WTC11 (cell line): ENCODE measurements at regions not wholly inside any gene's neighbourhood (a gene's known extent, or its start where the extent isn't known, plus 50 kb on each side); places are given as distances from the start of the nearest gene placed in this dataset.

Experiments used
- ATAC-seq: fragments of 200-7000 bp; cut with Tn5 transposase; 2 replicates; pipeline ENCODE4 v1.10.0; 2021; ENCODE audit warnings: mild to moderate bottlenecking, moderate library complexity
- CTCF ChIA-PET: fragments of 300-600 bp; sonication (Branson Sonifier 250); formaldehyde crosslinking; loops from one replicate; lab custom pipeline; 2021; ENCODE audit warnings: antibody characterized with exemption; lab: Charles Lee
- POLR2A ChIA-PET: fragments of 350-600 bp; sonication (Branson Sonifier 250); formaldehyde crosslinking; loops from one replicate; lab custom pipeline; 2021; ENCODE audit warnings: antibody characterized with exemption; lab: Charles Lee
- DNase-seq: peaks from one replicate; pipeline ENCODE4 v3.0.0; 2021; ENCODE audit warnings: low spot score
- H3K27ac Mint-ChIP-seq: 2 replicates; pipeline ENCODE4 v1.8.0; 2021; ENCODE audit warnings: mixed read lengths
- H3K27me3 Mint-ChIP-seq: 2 replicates; pipeline ENCODE4 v1.8.0; 2021; ENCODE audit warnings: low read depth, mild to moderate bottlenecking, moderate library complexity, mixed read lengths
- H3K36me3 Mint-ChIP-seq: 2 replicates; pipeline ENCODE4 v1.8.0; 2021; ENCODE audit warnings: mixed read lengths
- H3K4me1 Mint-ChIP-seq: 2 replicates; pipeline ENCODE4 v1.8.0; 2022; ENCODE audit warnings: mixed read lengths
- H3K4me3 Mint-ChIP-seq: 2 replicates; pipeline ENCODE4 v1.8.0; 2021; ENCODE audit warnings: mild to moderate bottlenecking, moderate library complexity, mixed read lengths
- H3K9me3 Mint-ChIP-seq: 2 replicates; pipeline ENCODE4 v1.8.0; 2021; ENCODE audit warnings: mixed read lengths
- AFF4 ChIP-seq: sonication (generic); formaldehyde crosslinking; IDR thresholded peaks from 2 replicates; pipeline ENCODE4 v1.8.1; 2023; ENCODE audit warnings: mild to moderate bottlenecking, missing genetic modification reagents, borderline replicate concordance
- ARID4B ChIP-seq: sonication (generic); formaldehyde crosslinking; IDR thresholded peaks from 2 replicates; pipeline ENCODE4 v1.8.0; 2023; ENCODE audit warnings: missing genetic modification reagents, mild to moderate bottlenecking, borderline replicate concordance
- CREB1 ChIP-seq: sonication (generic); formaldehyde crosslinking; IDR thresholded peaks from 2 replicates; pipeline ENCODE4 v1.8.0; 2023; ENCODE audit warnings: mild to moderate bottlenecking, missing genetic modification reagents
- CREM ChIP-seq: sonication (generic); formaldehyde crosslinking; IDR thresholded peaks from 2 replicates; pipeline ENCODE4 v1.8.1; 2022; ENCODE audit warnings: mild to moderate bottlenecking, missing genetic modification reagents, moderate library complexity
- ELF4 ChIP-seq: sonication (generic); formaldehyde crosslinking; IDR thresholded peaks from 2 replicates; pipeline ENCODE4 v1.8.1; 2022; ENCODE audit warnings: low read depth, mild to moderate bottlenecking, moderate library complexity, missing genetic modification reagents
- FOXP1 ChIP-seq: sonication (generic); formaldehyde crosslinking; IDR thresholded peaks from 2 replicates; pipeline ENCODE4 v1.8.0; 2022; ENCODE audit warnings: missing genetic modification reagents, mild to moderate bottlenecking, moderate library complexity, borderline replicate concordance
- GTF2I ChIP-seq: fragments of 250-450 bp; sonication (Bioruptor Pico); conservative IDR thresholded peaks from 2 replicates; pipeline ENCODE4 v1.4.0; 2021; ENCODE audit warnings: mild to moderate bottlenecking
- IRF2 ChIP-seq: sonication (generic); formaldehyde crosslinking; IDR thresholded peaks from 2 replicates; pipeline ENCODE4 v1.8.0; 2022; ENCODE audit warnings: low read depth, missing genetic modification reagents, borderline replicate concordance
- NR1H2 ChIP-seq: sonication (generic); formaldehyde crosslinking; IDR thresholded peaks from 2 replicates; pipeline ENCODE4 v1.9.0; 2021; ENCODE audit warnings: mild to moderate bottlenecking, moderate library complexity, missing genetic modification reagents
- PRRX2 ChIP-seq: fragments of 250-450 bp; sonication (Bioruptor Pico); IDR thresholded peaks from 2 replicates; pipeline ENCODE4 v1.8.0; 2021; ENCODE audit warnings: mild to moderate bottlenecking
- SMAD4 ChIP-seq: sonication (generic); formaldehyde crosslinking; IDR thresholded peaks from 2 replicates; pipeline ENCODE4 v1.8.0; 2022; ENCODE audit warnings: mild to moderate bottlenecking, missing genetic modification reagents
- SOX15 ChIP-seq: fragments of 250-450 bp; sonication (Bioruptor Pico); IDR thresholded peaks from 2 replicates; pipeline ENCODE4 v1.9.0; 2021; ENCODE audit warnings: mild to moderate bottlenecking
- TCF7 ChIP-seq: sonication (generic); formaldehyde crosslinking; IDR thresholded peaks from 2 replicates; pipeline ENCODE4 v1.8.0; 2022; ENCODE audit warnings: mild to moderate bottlenecking, low read depth, missing genetic modification reagents, moderate library complexity
- USF1 ChIP-seq: sonication (generic); formaldehyde crosslinking; IDR thresholded peaks from 2 replicates; pipeline ENCODE4 v1.8.0; 2022; ENCODE audit warnings: mild to moderate bottlenecking, missing genetic modification reagents
- ZNF232 ChIP-seq: sonication (generic); formaldehyde crosslinking; IDR thresholded peaks from 2 replicates; pipeline ENCODE4 v1.8.0; 2022; ENCODE audit warnings: mild to moderate bottlenecking, missing genetic modification reagents
- ZNF317 ChIP-seq: sonication (generic); formaldehyde crosslinking; IDR thresholded peaks from 2 replicates; pipeline ENCODE4 v1.8.1; 2023; ENCODE audit warnings: low read depth, mild to moderate bottlenecking, moderate library complexity, missing genetic modification reagents, borderline replicate concordance
- ZNF671 ChIP-seq: fragments of 250-450 bp; sonication (Bioruptor Pico); IDR thresholded peaks from 2 replicates; pipeline ENCODE4 v1.8.0; 2021; ENCODE audit warnings: mild to moderate bottlenecking
- TF ChIP-seq, protein P1 (sequence below): sonication (generic); formaldehyde crosslinking; IDR thresholded peaks from 2 replicates; pipeline ENCODE4 v1.8.0; 2022; ENCODE audit warnings: mild to moderate bottlenecking, missing genetic modification reagents
- TF ChIP-seq, protein P2 (sequence below): sonication (generic); formaldehyde crosslinking; IDR thresholded peaks from 2 replicates; pipeline ENCODE4 v1.8.0; 2023; ENCODE audit warnings: missing genetic modification reagents
- TF ChIP-seq, protein P3 (sequence below): fragments of 200-600 bp; IDR thresholded peaks from 2 replicates; pipeline ENCODE4 v1.8.0; 2022; ENCODE audit warnings: antibody characterized with exemption
- TF ChIP-seq, protein P4 (sequence below): sonication (generic); formaldehyde crosslinking; IDR thresholded peaks from 2 replicates; pipeline ENCODE4 v1.8.1; 2022; ENCODE audit warnings: mild to moderate bottlenecking, missing genetic modification reagents, moderate library complexity, borderline replicate concordance

DNA sequence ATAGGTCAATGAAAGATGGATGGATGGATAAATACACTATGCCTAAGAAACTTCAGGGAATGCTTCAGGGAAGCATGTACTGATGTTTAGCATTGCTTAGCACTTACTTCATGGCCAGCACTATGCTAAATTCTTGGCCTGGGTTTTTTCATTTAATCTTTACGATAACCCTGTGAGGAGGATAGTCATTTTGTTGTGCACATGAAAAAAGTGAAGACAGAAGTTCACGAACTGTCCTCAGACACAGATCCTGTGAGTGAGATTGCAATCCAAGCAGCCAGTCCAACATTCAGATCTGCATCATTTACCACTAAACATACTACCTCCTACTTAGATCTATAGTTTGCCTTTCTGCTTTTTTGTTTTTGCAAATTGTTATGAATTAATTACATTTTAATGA, 510.8 kb upstream of the AGTR1 start (continued):
- TF ChIP-seq CREM (no peak), CREB1 (CRISPR knock-in tag) (no peak), PRRX2 (no peak)

DNA sequence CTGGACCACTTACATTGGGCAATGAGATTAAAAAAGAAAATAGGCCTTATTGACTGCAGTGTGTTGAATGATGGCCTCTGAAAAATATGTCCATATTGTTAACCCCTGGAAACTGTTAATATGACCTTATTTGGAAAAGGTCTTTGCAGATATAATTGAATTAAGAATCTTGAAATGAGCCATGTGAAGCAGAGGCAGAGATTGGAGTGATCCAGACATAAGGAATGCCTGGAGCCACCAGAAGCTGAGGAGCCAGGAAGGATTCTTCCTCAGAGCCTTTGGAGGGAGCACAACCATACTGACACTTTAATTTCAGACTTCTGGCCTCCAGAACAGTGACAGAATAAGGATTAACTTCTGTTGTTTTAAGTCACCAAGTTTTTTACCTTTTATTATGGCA, 510.4 kb upstream of the AGTR1 start:
- TF ChIP-seq, protein P1, sequence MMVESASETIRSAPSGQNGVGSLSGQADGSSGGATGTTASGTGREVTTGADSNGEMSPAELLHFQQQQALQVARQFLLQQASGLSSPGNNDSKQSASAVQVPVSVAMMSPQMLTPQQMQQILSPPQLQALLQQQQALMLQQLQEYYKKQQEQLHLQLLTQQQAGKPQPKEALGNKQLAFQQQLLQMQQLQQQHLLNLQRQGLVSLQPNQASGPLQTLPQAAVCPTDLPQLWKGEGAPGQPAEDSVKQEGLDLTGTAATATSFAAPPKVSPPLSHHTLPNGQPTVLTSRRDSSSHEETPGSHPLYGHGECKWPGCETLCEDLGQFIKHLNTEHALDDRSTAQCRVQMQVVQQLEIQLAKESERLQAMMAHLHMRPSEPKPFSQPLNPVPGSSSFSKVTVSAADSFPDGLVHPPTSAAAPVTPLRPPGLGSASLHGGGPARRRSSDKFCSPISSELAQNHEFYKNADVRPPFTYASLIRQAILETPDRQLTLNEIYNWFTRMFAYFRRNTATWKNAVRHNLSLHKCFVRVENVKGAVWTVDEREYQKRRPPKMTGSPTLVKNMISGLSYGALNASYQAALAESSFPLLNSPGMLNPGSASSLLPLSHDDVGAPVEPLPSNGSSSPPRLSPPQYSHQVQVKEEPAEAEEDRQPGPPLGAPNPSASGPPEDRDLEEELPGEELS (CRISPR knock-in tag): no peak
- no peak for TF ChIP-seq TCF7 (CRISPR knock-in tag)
- TF ChIP-seq, protein P2, sequence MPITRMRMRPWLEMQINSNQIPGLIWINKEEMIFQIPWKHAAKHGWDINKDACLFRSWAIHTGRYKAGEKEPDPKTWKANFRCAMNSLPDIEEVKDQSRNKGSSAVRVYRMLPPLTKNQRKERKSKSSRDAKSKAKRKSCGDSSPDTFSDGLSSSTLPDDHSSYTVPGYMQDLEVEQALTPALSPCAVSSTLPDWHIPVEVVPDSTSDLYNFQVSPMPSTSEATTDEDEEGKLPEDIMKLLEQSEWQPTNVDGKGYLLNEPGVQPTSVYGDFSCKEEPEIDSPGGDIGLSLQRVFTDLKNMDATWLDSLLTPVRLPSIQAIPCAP (CRISPR knock-in tag): no peak
- TF ChIP-seq, protein P3, sequence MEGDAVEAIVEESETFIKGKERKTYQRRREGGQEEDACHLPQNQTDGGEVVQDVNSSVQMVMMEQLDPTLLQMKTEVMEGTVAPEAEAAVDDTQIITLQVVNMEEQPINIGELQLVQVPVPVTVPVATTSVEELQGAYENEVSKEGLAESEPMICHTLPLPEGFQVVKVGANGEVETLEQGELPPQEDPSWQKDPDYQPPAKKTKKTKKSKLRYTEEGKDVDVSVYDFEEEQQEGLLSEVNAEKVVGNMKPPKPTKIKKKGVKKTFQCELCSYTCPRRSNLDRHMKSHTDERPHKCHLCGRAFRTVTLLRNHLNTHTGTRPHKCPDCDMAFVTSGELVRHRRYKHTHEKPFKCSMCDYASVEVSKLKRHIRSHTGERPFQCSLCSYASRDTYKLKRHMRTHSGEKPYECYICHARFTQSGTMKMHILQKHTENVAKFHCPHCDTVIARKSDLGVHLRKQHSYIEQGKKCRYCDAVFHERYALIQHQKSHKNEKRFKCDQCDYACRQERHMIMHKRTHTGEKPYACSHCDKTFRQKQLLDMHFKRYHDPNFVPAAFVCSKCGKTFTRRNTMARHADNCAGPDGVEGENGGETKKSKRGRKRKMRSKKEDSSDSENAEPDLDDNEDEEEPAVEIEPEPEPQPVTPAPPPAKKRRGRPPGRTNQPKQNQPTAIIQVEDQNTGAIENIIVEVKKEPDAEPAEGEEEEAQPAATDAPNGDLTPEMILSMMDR: no peak
- no peak for TF ChIP-seq ZNF317
- no peak for TF ChIP-seq USF1 (CRISPR knock-in tag)
- TF ChIP-seq SMAD4: no peak
- no peak for TF ChIP-seq ZNF232 (CRISPR knock-in tag)
- TF ChIP-seq SOX15 (CRISPR knock-in tag): no peak
- TF ChIP-seq, protein P4, sequence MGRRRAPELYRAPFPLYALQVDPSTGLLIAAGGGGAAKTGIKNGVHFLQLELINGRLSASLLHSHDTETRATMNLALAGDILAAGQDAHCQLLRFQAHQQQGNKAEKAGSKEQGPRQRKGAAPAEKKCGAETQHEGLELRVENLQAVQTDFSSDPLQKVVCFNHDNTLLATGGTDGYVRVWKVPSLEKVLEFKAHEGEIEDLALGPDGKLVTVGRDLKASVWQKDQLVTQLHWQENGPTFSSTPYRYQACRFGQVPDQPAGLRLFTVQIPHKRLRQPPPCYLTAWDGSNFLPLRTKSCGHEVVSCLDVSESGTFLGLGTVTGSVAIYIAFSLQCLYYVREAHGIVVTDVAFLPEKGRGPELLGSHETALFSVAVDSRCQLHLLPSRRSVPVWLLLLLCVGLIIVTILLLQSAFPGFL (CRISPR knock-in tag): no peak
- TF ChIP-seq ZNF671 (CRISPR knock-in tag): no peak
- no peak for TF ChIP-seq ELF4
- no peak for TF ChIP-seq AFF4
- TF ChIP-seq ARID4B (CRISPR knock-in tag): no peak
- TF ChIP-seq IRF2 (CRISPR knock-in tag): no peak
- no peak for TF ChIP-seq FOXP1 (CRISPR knock-in tag)
- no peak for TF ChIP-seq GTF2I (CRISPR knock-in tag)
- TF ChIP-seq NR1H2 (CRISPR knock-in tag): no peak
- no peak for TF ChIP-seq PRRX2
- ChIA-PET CTCF (no interaction called here), POLR2A (no interaction called here)

More for the DNA sequence above, 510.4 kb upstream of the AGTR1 start:
- no peak for DNase-seq
- Mint-ChIP-seq H3K36me3 (no peaks in the 10 kb centered on the region), H3K27ac (no peak overlapping the region), H3K9me3 (no peaks in the 10 kb centered on the region), H3K27me3 (no peaks in the 10 kb centered on the region), H3K4me3 (no peak overlapping the region), H3K4me1 (no peaks in the 10 kb centered on the region)
- ATAC-seq: no peak
